HPDE6-E6E7 (cell line): ENCODE measurements at regions not wholly inside any gene's neighbourhood (a gene's known extent, or its start where the extent isn't known, plus 50 kb on each side); places are given as distances from the start of the nearest gene placed in this dataset.
"Not testable (repeated sequence)": the region's sequence is repeated elsewhere in the genome, so short reads cannot be mapped to it uniquely, and the experiment has no call there.

ENCODE experiments used
- DNase-seq: peaks from one replicate; pipeline ENCODE4 v3.0.0; 2011; ENCODE audit warnings: missing footprints; ENCODE audit errors: extremely low spot score

DNA sequence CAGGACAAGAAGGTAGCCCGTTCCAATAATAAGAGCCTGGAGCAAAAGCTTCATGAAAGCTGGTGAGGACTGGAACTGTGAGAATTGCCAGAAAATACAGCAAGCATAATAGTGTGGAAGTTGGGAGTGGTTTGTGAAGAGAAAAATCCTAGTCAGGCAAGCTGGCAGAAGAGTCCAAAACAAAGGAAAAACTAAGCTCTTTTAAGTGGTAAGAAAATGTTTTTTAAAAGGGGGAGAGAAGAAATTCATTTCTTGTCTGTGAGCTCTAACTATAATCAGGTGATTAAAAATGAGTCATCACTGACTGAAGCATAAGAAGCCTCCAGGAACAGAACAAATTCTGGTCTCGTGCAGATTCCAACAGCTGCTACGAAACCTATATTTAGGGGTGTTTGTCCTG lies 102.6 kb downstream of the CAAP1 start:
- DNase-seq: peak; percentile 34

GRCh38 chr9:26786564-26786963 lies 106.0 kb downstream of the CAAP1 start:
- DNase-seq: no peak

- no peak for DNase-seq
Measured at GRCh38 chr9:26782899-26783298, 109.7 kb downstream of the CAAP1 start.

DNA sequence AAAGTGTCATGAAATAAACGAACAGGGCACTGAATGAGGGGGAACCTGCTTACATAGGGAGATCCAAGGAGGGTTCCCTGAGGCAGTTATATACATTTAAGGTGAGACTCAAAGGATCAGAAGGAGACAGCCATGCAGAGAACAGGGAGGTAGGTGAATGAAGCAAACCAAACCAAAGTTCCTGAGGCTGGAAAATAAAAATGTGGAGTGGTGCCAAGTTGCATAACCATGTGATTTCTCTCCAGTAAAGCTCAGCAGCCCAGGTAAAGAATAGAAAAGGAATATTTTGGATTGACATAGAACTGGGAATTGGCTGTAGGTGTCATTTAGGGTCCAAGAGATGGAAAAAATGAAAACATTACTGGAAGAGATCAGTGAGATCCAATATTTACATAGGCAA lies 110.7 kb downstream of the CAAP1 start:
- no peak for DNase-seq

DNA sequence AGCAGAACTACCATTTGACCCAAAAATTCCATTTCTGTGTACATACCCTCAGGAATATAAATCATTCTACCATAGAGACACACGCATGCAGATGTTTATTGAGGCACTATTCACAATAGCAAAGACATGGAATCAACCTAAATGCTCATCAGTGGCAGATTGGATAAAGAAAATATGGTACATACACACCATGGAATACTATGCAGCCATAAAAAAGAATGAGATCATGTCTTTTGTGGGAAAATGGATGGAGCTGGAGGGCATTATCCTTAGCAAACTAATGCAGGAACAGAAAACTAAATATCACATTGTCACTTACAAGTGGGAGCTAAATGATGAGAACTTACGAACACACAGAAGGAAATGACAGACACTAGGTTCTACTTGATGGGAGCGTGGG lies 112.3 kb downstream of the CAAP1 start:
- not testable (repeated sequence) for DNase-seq

GRCh38 chr9:26779062-26779461 lies 113.5 kb downstream of the CAAP1 start:
- no peak for DNase-seq

DNA sequence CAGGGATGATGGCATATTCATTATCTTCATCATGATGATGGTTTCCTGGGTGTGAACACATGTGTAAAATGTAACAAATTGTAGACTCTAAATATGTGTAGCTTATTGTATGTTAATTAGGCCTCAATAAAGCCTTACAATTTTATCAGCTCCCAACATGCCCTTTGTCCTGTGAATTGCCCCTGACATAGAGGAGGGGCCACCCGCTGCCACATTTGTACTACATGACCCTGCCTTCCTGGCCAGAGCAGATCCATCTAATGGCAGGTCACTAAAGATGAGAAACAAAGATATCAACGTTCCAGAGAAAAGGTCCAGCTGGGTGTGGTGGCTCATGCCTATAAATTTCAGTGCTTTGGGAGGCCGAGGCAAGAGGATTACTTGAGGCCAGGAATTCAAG lies 117.2 kb downstream of the CAAP1 start:
- no peak for DNase-seq

- DNase-seq: no peak
Measured at GRCh38 chr9:26773056-26773455, 119.5 kb downstream of the CAAP1 start.

DNA sequence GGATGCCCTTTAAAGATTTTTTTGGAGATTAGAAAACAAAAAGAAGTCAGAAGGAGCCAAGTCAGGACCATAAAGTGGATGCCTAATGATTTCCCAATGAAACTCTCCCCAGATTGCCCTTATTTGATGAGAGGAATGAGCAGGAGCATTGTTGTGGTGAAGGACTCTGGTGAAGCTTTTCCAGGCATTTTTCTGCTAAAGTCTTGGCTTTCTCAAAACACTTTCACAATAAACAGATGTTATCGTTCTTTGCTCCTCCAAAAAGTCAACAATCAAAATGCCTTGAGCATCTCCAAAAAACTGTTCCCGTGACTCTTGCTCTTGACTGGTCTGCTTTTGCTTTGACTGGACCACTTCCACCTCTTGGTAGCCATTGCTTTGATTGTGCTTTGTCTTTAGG lies 121.8 kb downstream of the CAAP1 start:
- DNase-seq: no peak

DNA sequence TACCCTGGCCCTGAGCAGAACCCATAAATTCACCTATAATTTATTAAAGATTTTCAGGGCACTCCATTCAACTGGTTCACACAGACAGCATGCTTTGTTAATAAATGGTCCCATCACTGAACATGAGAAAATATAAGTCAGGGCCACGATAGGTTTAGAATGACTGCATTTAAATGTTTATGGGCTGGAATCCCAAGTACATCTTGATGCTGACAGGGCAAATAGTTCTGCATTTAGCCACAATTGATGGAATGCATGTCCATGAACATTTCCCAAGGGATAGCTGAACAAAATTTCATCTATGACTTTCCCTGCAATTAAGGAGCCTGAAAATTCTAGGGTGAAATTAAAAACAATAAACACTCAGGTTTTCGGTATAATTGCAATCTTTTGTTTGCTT lies 124.5 kb downstream of the CAAP1 start:
- DNase-seq: no peak

- no peak for DNase-seq
Measured at GRCh38 chr9:26760675-26761074, 131.9 kb downstream of the CAAP1 start.

GRCh38 chr9:26758655-26759054 lies 133.9 kb downstream of the CAAP1 start:
- DNase-seq: no peak

- DNase-seq: no peak
Measured at GRCh38 chr9:26756881-26757280, 135.7 kb downstream of the CAAP1 start.

DNA sequence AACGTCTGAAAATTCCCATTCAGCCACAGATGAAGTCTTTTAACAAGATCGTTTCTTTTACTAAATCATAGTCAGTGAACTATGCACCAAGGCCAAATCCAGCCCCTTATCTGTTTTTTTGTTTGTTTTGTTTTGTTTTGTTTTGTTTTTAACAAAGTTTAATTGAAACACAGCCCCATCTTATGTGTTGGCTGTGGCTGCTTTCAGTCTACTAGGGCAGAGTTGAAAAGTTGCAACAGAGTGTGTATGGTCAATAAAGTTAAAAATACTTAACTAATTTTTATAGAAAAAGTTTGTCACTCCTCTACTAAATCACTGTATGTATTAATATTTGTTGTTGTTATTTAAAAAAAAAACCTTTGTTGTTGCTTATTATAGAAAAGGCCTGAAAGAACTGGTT lies 137.1 kb downstream of the CAAP1 start:
- DNase-seq: no peak

- no peak for DNase-seq
Measured at GRCh38 chr9:26754509-26755164, 138.0 kb downstream of the CAAP1 start.

DNA sequence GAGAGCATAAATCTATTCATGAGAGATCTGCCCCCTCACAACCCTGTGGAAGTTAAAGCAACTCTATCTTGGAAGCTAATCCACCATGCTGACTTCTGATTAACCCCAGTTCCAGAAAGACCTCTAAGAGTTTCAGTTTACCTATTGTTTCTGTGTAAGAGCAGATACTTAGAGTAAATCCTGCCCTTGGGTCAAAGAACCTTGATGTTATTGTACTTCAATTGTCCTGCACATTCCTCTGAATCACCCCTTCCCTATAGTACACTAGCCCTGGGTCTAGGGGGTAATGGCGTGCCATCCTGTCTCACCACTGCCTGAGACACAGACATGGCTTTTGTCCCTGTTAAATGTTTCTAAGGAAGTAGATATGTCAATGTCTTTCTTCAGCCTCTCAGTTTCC lies 138.6 kb downstream of the CAAP1 start:
- no peak for DNase-seq

DNA sequence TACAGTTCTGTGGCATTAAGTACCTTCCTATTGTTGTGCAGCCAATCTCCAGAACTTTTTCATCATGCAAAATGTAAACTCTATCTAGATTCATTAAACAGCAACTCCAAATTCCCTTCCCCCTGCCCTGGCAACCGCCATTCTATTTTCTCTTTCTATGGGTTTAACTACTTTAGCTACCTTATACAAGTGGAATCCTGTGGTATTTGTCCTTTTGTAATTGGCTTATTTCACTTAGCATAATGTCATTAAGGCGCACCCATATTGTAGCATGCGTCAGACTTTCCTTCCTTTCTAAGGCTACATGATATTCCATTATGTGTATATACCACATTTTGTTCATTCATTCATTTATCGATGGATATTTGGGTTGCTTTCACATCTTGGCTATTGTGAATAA lies 142.4 kb downstream of the CAAP1 start:
- DNase-seq: no peak

DNA sequence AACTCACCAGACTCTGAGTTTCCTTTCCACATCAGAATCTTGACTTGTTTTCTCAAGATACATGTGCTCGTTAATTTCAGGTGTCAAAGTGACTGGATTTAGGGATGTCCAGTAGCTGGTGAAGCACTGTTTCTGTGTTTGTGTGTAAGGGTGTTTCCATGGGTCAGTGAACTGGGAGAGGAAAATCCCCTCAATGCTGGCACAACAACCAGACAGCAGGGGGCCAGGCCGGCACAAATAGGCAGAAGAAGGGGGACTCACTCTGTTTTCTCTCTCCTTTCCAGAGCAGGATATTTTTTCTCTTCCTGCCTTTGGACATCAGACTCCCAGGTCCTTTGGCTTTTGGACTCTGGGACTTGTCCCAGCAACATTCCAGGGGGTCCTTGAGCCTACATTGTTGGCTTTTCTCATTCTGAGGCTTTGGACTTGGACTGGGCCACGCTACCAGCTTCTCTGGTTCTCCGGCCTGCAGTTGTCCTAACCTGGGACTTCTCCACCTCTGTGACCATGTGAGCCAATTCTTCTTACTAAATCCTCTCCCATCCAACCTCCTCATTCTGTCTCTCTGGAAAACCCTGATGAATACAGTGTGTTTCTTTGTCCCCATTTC lies 144.0 kb downstream of the CAAP1 start:
- DNase-seq: no peak

DNA sequence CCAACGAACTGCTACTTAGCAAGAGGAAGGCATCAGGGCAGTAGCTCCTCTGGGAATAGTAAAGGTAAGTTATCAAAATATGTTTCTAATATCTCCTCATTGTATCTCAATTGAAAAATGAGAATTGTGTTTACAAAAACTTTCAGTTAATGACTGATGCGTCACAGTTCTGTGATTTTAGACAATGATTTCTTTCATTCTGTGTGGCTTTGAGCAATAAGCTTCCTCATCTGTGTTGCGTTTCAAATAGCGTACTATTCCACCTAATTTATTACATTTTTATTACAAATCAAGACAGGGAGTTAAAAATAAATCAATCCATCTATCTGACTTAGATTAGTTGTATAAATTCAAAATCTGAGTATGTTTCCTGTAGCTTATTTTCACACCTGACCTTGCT lies 145.0 kb downstream of the CAAP1 start:
- no peak for DNase-seq

GRCh38 chr9:26746357-26747072 lies 146.1 kb downstream of the CAAP1 start:
- peak; percentile 60 for DNase-seq

DNA sequence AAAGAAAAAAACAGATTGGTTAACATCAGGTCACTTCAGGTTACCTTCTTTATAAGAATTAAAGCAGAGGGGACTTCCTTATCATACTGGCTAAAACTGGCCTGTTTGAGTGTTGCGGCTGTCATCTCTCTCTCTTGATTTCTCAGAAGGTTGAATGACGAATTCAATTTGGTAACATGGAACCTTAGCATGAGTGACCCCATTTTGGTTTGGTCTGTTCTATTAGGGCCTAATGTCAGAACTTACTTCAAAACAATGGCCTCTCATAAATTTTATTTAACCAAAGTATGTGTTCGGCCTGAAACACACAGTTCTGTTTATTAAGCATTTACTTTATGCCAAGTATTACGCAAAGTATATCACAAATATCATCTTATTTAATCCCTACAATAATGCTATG lies 147.5 kb downstream of the CAAP1 start:
- DNase-seq: no peak

GRCh38 chr9:26744191-26744965 lies 148.2 kb downstream of the CAAP1 start:
- no peak for DNase-seq
